A549 (cell line): ENCODE measurements at regions not wholly inside any gene's neighbourhood (a gene's known extent, or its start where the extent isn't known, plus 50 kb on each side); places are given as distances from the start of the nearest gene placed in this dataset.
"Not testable (repeated sequence)": the region's sequence is repeated elsewhere in the genome, so short reads cannot be mapped to it uniquely, and the experiment has no call there.

ENCODE experiments used
- ATAC-seq, 2 experiments: fragments of 200-7000 bp in 1 of 2; fragments of >200 bp in 1 of 2; cut with Nextera tagmentation in 1 of 2; cut with Tn5 transposase in 1 of 2; 3 replicates each; pipeline versions ENCODE4 v1.8.0 to v1.9.1; 2018 to 2020; ENCODE audit warnings: mild to moderate bottlenecking in 1 of 2, moderate library complexity in 1 of 2
- CTCF ChIA-PET: fragments of 300-600 bp; sonication (Branson Sonifier 250); formaldehyde crosslinking; extraction: SDS; loops from one replicate; lab custom pipeline; 2021; ENCODE audit warnings: antibody characterized with exemption, inconsistent platforms; lab: Yijun Ruan, JAX
- POLR2A ChIA-PET: fragments of 350-600 bp; formaldehyde crosslinking; extraction: SDS; loops from one replicate; lab custom pipeline; 2021; ENCODE audit warnings: antibody characterized with exemption, inconsistent platforms; lab: Yijun Ruan, JAX
- DNase-seq, 2 experiments: peaks; one replicate each; pipeline versions ENCODE4 v3.0.0 to v3.0.0-alpha.2; 2011 to 2016; ENCODE audit warnings: low read depth in 1 of 2, low spot score in 1 of 2
- FAIRE-seq: peaks from 2 replicates; lab custom pipeline; 2011; peaks lifted over from hg19 to GRCh38; lab: Jason Lieb, UNC
- H3K27ac ChIP-seq, 2 experiments: fragments of >200 bp; sonication (Bioruptor Twin); formaldehyde crosslinking; 3 replicates each; pipeline ENCODE4 v1.5.1; 2016 to 2017
- H3K4me1 ChIP-seq: fragments of >200 bp; sonication (Bioruptor Twin); formaldehyde crosslinking; 3 replicates; pipeline ENCODE4 v1.6.1; 2016
- H3K4me2 ChIP-seq: fragments of >200 bp; sonication (Bioruptor Twin); formaldehyde crosslinking; 3 replicates; pipeline ENCODE4 v1.6.1; 2016
- H3K4me3 ChIP-seq: fragments of >200 bp; sonication (Bioruptor Twin); formaldehyde crosslinking; 3 replicates; pipeline ENCODE4 v1.5.1; 2016
- H3K9me3 ChIP-seq: fragments of >200 bp; sonication (Bioruptor Twin); formaldehyde crosslinking; 3 replicates; pipeline ENCODE4 v1.6.1; 2016
- BHLHE40 ChIP-seq: IDR thresholded peaks from 2 replicates; pipeline ENCODE4 v1.6.1; 2012; ENCODE audit warnings: low read depth, low read length, inconsistent platforms
- CHD4 ChIP-seq: fragments of 200-600 bp; sonication (generic); IDR thresholded peaks from 2 replicates; pipeline ENCODE4 v1.6.1; 2016; ENCODE audit warnings: antibody characterized with exemption, mild to moderate bottlenecking, borderline replicate concordance
- ELK1 ChIP-seq: fragments of 150-350 bp; IDR thresholded peaks from 2 replicates; pipeline ENCODE4 v1.6.1; 2014; ENCODE audit warnings: low read depth, mild to moderate bottlenecking, low read length
- EP300 ChIP-seq, 2 experiments: fragments of >200 bp; sonication (Bioruptor Twin); formaldehyde crosslinking; IDR thresholded peaks; 2 replicates in 1 of 2; 3 replicates in 1 of 2; pipeline ENCODE4 v1.6.1; 2016 to 2017
- FOSB ChIP-seq: fragments of 250-450 bp; sonication (Bioruptor Pico); IDR thresholded peaks from 2 replicates; pipeline ENCODE4 v1.5.0; 2020; ENCODE audit warnings: mild to moderate bottlenecking, moderate library complexity
- FOSL2 ChIP-seq, 2 experiments: fragments of 450-650 bp in 1 of 2; fragments of >200 bp in 1 of 2; sonication (Bioruptor Twin) in 1 of 2; formaldehyde crosslinking; IDR thresholded peaks; 2 replicates each; pipeline versions ENCODE4 v1.5.0 to v1.6.1; 2016 to 2020; ENCODE audit warnings: mild to moderate bottlenecking in 1 of 2, moderate library complexity in 1 of 2
- HDAC2 ChIP-seq: fragments of 200-600 bp; sonication (generic); IDR thresholded peaks from 2 replicates; pipeline ENCODE4 v1.6.1; 2016
- HES2 ChIP-seq: fragments of >200 bp; sonication (Bioruptor Twin); formaldehyde crosslinking; IDR thresholded peaks from 2 replicates; pipeline ENCODE4 v1.6.1; 2016
- HMGXB4 ChIP-seq: fragments of 250-450 bp; sonication (Bioruptor Pico); IDR thresholded peaks from 2 replicates; pipeline ENCODE4 v1.5.0; 2021; ENCODE audit warnings: mild to moderate bottlenecking, moderate library complexity, borderline replicate concordance
- HOXB13 ChIP-seq: fragments of 250-450 bp; sonication (Bioruptor Pico); IDR thresholded peaks from 2 replicates; pipeline ENCODE4 v1.5.0; 2020; ENCODE audit warnings: low read depth, mild to moderate bottlenecking, moderate library complexity
- KDM1A ChIP-seq: fragments of 200-600 bp; sonication (generic); IDR thresholded peaks from 2 replicates; pipeline ENCODE4 v1.6.1; 2016; ENCODE audit warnings: low read depth, mild to moderate bottlenecking
- MAX ChIP-seq: IDR thresholded peaks from 2 replicates; pipeline ENCODE4 v1.6.1; 2012
- POLR2A ChIP-seq: IDR thresholded peaks from 2 replicates; pipeline ENCODE4 v1.6.1; 2012; ENCODE audit warnings: mild to moderate bottlenecking, low read length
- RARB ChIP-seq: fragments of 250-450 bp; sonication (Bioruptor Pico); IDR thresholded peaks from 2 replicates; pipeline ENCODE4 v1.8.0; 2021; ENCODE audit warnings: mild to moderate bottlenecking, moderate library complexity
- TP53 ChIP-seq: fragments of 250-450 bp; sonication (Bioruptor Pico); IDR thresholded peaks from 2 replicates; pipeline ENCODE4 v1.5.0; 2021; ENCODE audit warnings: mild to moderate bottlenecking, moderate library complexity
- USF2 ChIP-seq: fragments of 450-650 bp; IDR thresholded peaks from 2 replicates; pipeline ENCODE4 v1.6.1; 2014; ENCODE audit warnings: antibody characterized with exemption
- ZFP36 ChIP-seq: fragments of 450-650 bp; IDR thresholded peaks from 2 replicates; pipeline ENCODE4 v1.6.1; 2014; ENCODE audit warnings: borderline replicate concordance; ENCODE audit not compliant: partially characterized antibody
- ZNF302 ChIP-seq: fragments of 250-450 bp; sonication (Bioruptor Pico); IDR thresholded peaks from 2 replicates; pipeline ENCODE4 v1.9.0; 2021; ENCODE audit warnings: inconsistent platforms, mild to moderate bottlenecking, moderate library complexity
- ZSCAN20 ChIP-seq: fragments of 250-450 bp; sonication (Bioruptor Pico); IDR thresholded peaks from 2 replicates; pipeline ENCODE4 v1.8.0; 2022; ENCODE audit warnings: mild to moderate bottlenecking, moderate library complexity
- WGBS: methylation state at CpG from one replicate; pipeline ENCODE4 v1.1.6; 2017; ENCODE audit errors: missing lambda C conversion rate; 5-methylcytosine and 5-hydroxymethylcytosine counted together

GRCh38 chrX:55874807-55875206 is 157.3 kb downstream of the RRAGB start (continued):
- no peak for TF ChIP-seq HMGXB4
- no peak for TF ChIP-seq POLR2A
- no peak for TF ChIP-seq RARB
- TF ChIP-seq KDM1A: no peak
- TF ChIP-seq CHD4: no peak
- TF ChIP-seq EP300 (IDR thresholded peaks at IDR 0.05): no peak
- TF ChIP-seq ZSCAN20: no peak
- TF ChIP-seq ZFP36: no peak

- H3K27ac ChIP-seq, POLR2A ChIA-PET, H3K9me3 ChIP-seq, DNase-seq, ATAC-seq, H3K4me3 ChIP-seq, CTCF ChIA-PET, FAIRE-seq, H3K4me2 ChIP-seq, H3K4me1 ChIP-seq: not testable (repeated sequence)
- WGBS: 54% methylated on average over 4 of the region's 4 CpGs
Measured at GRCh38 chrX:55883541-55883940, 166.0 kb downstream of the RRAGB start.

GRCh38 chrX:55907968-55908607 is 190.5 kb downstream of the RRAGB start:
- Histone ChIP-seq H3K4me1 (no peaks in the 10 kb centered on the region), H3K27ac (peak overlapping the region; percentile 71 to 81; a peak in 5 of 6 replicates), H3K4me2 (peak overlapping the region; percentile 86), H3K4me3 (peak overlapping the region; percentile 71), H3K9me3 (no peaks in the 10 kb centered on the region)
- CTCF ChIA-PET: interaction anchor here (0.7 to 1.2 kb wide), 2 partner anchors 9 to 26 kb away, joined by 3 read pairs; no protein-coding TSS in a partner anchor
- peak; percentile 45 to 47; a peak in 3 of 6 replicates for ATAC-seq
- TF ChIP-seq RARB (no peak), FOSB (CRISPR knock-in tag) (no peak), BHLHE40 (no peak), EP300 (IDR thresholded peaks at IDR 0.05) (no peak), POLR2A (no peak), FOSL2 (IDR thresholded peaks at IDR 0.05) (no peak), FOSL2 (CRISPR knock-in tag; IDR thresholded peaks at IDR 0.05) (no peak), ZNF302 (CRISPR knock-in tag) (no peak), HES2 (no peak), ELK1 (no peak), HDAC2 (no peak), HOXB13 (CRISPR knock-in tag) (no peak), TP53 (CRISPR knock-in tag) (no peak)
- POLR2A ChIA-PET: no interaction called here
- WGBS: 47% methylated on average over 19 of the region's 20 CpGs
- no peak for FAIRE-seq
- peak in 1 of 2 experiments; percentile 4 for DNase-seq

GRCh38 chrX:55908661-55909212 is 191.2 kb downstream of the RRAGB start:
- POLR2A ChIA-PET: no interaction called here
- under 1% methylated on average over 19 of the region's 19 CpGs for WGBS
- CTCF ChIA-PET: interaction anchor here (0.7 to 1.2 kb wide), 2 partner anchors 8 to 27 kb away, joined by 3 read pairs; no protein-coding TSS in a partner anchor

More at GRCh38 chrX:55908661-55909212, 191.2 kb downstream of the RRAGB start:
- H3K4me3 ChIP-seq: peak overlapping the region; percentile 71
- ATAC-seq: peak; percentile 85 to 90; a peak in 5 of 6 replicates
- TF ChIP-seq MAX (peak; percentile 27; the same call in 1 of the 2 replicates), USF2 (no peak)
- TF ChIP-seq, all 56 proteins: peak for 1
- Histone ChIP-seq H3K4me1 (no peaks in the 10 kb centered on the region), H3K4me2 (peak overlapping the region; percentile 86), H3K9me3 (no peaks in the 10 kb centered on the region), H3K27ac (peak overlapping the region; percentile 71 to 81)
- peak; percentile 12 to 20 for DNase-seq
- FAIRE-seq: no peak
